ENCODE measurements at regions not wholly inside any gene's neighbourhood (a gene's known extent, or its start where the extent isn't known, plus 50 kb on each side); places are given as distances from the start of the nearest gene placed in this dataset.
A peak's percentile ranks its signal among the peaks of the same experiment; 100 is the strongest.

- no peak for DNase-seq (ENCODE audit: low spot score)
- no peaks in the 10 kb centered on the region for H3K27me3 ChIP-seq (ENCODE audit: insufficient read depth, poor library complexity, severe bottlenecking)
- no peaks in the 10 kb centered on the region for H3K36me3 ChIP-seq (ENCODE audit: low read depth)
- ATAC-seq (ENCODE audit: low read depth): peak; percentile 89
- no peaks in the 10 kb centered on the region for H3K9me3 ChIP-seq (ENCODE audit: severe bottlenecking)
- no peak overlapping the region for H3K27ac ChIP-seq (ENCODE audit: poor library complexity, severe bottlenecking)
- TF ChIP-seq, protein P1, sequence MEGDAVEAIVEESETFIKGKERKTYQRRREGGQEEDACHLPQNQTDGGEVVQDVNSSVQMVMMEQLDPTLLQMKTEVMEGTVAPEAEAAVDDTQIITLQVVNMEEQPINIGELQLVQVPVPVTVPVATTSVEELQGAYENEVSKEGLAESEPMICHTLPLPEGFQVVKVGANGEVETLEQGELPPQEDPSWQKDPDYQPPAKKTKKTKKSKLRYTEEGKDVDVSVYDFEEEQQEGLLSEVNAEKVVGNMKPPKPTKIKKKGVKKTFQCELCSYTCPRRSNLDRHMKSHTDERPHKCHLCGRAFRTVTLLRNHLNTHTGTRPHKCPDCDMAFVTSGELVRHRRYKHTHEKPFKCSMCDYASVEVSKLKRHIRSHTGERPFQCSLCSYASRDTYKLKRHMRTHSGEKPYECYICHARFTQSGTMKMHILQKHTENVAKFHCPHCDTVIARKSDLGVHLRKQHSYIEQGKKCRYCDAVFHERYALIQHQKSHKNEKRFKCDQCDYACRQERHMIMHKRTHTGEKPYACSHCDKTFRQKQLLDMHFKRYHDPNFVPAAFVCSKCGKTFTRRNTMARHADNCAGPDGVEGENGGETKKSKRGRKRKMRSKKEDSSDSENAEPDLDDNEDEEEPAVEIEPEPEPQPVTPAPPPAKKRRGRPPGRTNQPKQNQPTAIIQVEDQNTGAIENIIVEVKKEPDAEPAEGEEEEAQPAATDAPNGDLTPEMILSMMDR (IDR thresholded peaks at IDR 0.05; ENCODE audit: poor library complexity, severe bottlenecking): no peak
- H3K4me1 ChIP-seq (ENCODE audit: insufficient read depth, poor library complexity, severe bottlenecking): peaks cover 12% of the 10 kb centered on the region
- no peak overlapping the region for H3K4me3 ChIP-seq (ENCODE audit: severe bottlenecking)
These were observed 185.8 kb upstream of the NREP start for GRCh38 chr5:111942661-111943401.

DNA sequence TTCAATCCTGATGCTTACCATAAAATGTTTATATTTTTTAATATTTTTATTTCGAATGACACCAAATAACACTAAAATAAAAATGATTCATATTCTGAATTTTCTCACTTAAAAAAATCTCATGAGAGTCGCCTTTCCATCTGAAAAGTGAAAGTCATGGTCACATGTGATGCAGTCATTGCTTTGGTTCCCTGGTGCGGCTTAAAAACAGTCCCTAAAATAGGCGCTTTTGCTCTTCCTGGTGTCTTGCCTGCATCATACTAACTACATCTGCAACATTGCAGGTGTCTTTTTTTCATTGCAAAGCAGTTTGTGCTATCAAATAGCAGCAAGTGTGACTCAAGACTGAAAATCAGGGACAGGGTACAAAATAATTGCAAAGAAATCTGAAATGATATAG is 185.2 kb upstream of the NREP start:
- Histone ChIP-seq H3K27me3 (ENCODE audit: insufficient read depth, poor library complexity, severe bottlenecking) (no peaks in the 10 kb centered on the region), H3K27ac (ENCODE audit: poor library complexity, severe bottlenecking) (no peak overlapping the region), H3K36me3 (ENCODE audit: low read depth) (no peaks in the 10 kb centered on the region), H3K4me3 (ENCODE audit: severe bottlenecking) (no peak overlapping the region), H3K9me3 (ENCODE audit: severe bottlenecking) (no peaks in the 10 kb centered on the region), H3K4me1 (ENCODE audit: insufficient read depth, poor library complexity, severe bottlenecking) (peaks cover 10% of the 10 kb centered on the region)
- no peak for ATAC-seq (ENCODE audit: low read depth)
- TF ChIP-seq, protein P1 (IDR thresholded peaks at IDR 0.05; ENCODE audit: poor library complexity, severe bottlenecking): no peak
- DNase-seq (ENCODE audit: low spot score): no peak

- no peak overlapping the region for H3K4me3 ChIP-seq (ENCODE audit: severe bottlenecking)
- no peaks in the 10 kb centered on the region for H3K36me3 ChIP-seq (ENCODE audit: low read depth)
- ATAC-seq (ENCODE audit: low read depth): no peak
- no peaks in the 10 kb centered on the region for H3K27me3 ChIP-seq (ENCODE audit: insufficient read depth, poor library complexity, severe bottlenecking)
- TF ChIP-seq, protein P1 (IDR thresholded peaks at IDR 0.05; ENCODE audit: poor library complexity, severe bottlenecking): no peak
- H3K27ac ChIP-seq (ENCODE audit: poor library complexity, severe bottlenecking): no peak overlapping the region
- peaks cover 12% of the 10 kb centered on the region for H3K4me1 ChIP-seq (ENCODE audit: insufficient read depth, poor library complexity, severe bottlenecking)
- DNase-seq (ENCODE audit: low spot score): no peak
- H3K9me3 ChIP-seq (ENCODE audit: severe bottlenecking): no peaks in the 10 kb centered on the region
These were observed 180.1 kb upstream of the NREP start for GRCh38 chr5:111937094-111937493.

- Histone ChIP-seq H3K4me3 (ENCODE audit: severe bottlenecking) (no peak overlapping the region), H3K27me3 (ENCODE audit: insufficient read depth, poor library complexity, severe bottlenecking) (no peaks in the 10 kb centered on the region), H3K4me1 (ENCODE audit: insufficient read depth, poor library complexity, severe bottlenecking) (peaks cover 23% of the 10 kb centered on the region), H3K9me3 (ENCODE audit: severe bottlenecking) (no peaks in the 10 kb centered on the region), H3K27ac (ENCODE audit: poor library complexity, severe bottlenecking) (no peak overlapping the region), H3K36me3 (ENCODE audit: low read depth) (no peaks in the 10 kb centered on the region)
- ATAC-seq (ENCODE audit: low read depth): no peak
- DNase-seq (ENCODE audit: low spot score): no peak
- TF ChIP-seq, protein P1 (IDR thresholded peaks at IDR 0.05; ENCODE audit: poor library complexity, severe bottlenecking): no peak
These were observed 178.8 kb upstream of the NREP start for GRCh38 chr5:111935835-111936234.

DNA sequence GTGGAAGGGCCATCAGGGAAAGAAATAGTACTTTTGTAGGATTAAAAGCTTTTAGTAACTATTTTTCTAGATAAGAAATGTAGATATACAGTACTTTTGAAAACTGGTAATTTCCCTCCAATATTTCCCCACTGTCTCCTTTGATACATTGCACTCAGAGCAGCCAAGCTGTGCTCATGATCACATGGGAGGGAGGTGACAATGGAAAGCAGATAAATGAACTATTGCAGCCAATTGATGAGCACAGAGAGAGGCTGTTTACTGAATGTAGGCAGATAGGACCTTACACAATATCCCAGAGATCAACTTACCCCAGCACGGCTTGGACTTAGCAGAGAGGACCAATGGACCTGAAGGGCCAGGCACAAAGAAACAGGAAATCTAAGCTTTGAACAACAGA is 178.0 kb upstream of the NREP start:
- no peak for ATAC-seq (ENCODE audit: low read depth)
- Histone ChIP-seq H3K4me3 (ENCODE audit: severe bottlenecking) (no peak overlapping the region), H3K27me3 (ENCODE audit: insufficient read depth, poor library complexity, severe bottlenecking) (no peaks in the 10 kb centered on the region), H3K36me3 (ENCODE audit: low read depth) (no peaks in the 10 kb centered on the region), H3K4me1 (ENCODE audit: insufficient read depth, poor library complexity, severe bottlenecking) (peaks cover 32% of the 10 kb centered on the region), H3K27ac (ENCODE audit: poor library complexity, severe bottlenecking) (no peak overlapping the region), H3K9me3 (ENCODE audit: severe bottlenecking) (no peaks in the 10 kb centered on the region)
- DNase-seq (ENCODE audit: low spot score): no peak
- TF ChIP-seq, protein P1 (IDR thresholded peaks at IDR 0.05; ENCODE audit: poor library complexity, severe bottlenecking): no peak
